Nephron (organoid): ENCODE measurements at regions not wholly inside any gene's neighbourhood (a gene's known extent, or its start where the extent isn't known, plus 50 kb on each side); places are given as distances from the start of the nearest gene placed in this dataset.

Experiments
- H3K27ac Mint-ChIP-seq, 3 experiments: 2 replicates each; pipeline ENCODE4 v1.8.0; 2020; ENCODE audit warnings: mixed read lengths in 3 of 3, mild to moderate bottlenecking in 2 of 3, moderate library complexity in 1 of 3
- H3K27me3 Mint-ChIP-seq: 2 replicates; pipeline ENCODE4 v1.8.0; 2021; ENCODE audit warnings: low read depth, mild to moderate bottlenecking, moderate library complexity, mixed read lengths
- H3K36me3 Mint-ChIP-seq: 2 replicates; pipeline ENCODE4 v1.8.0; 2020; ENCODE audit warnings: low read depth, mixed read lengths
- H3K4me1 Mint-ChIP-seq: 2 replicates; pipeline ENCODE4 v1.8.0; 2020; ENCODE audit warnings: mixed read lengths
- H3K4me3 Mint-ChIP-seq, 3 experiments: 2 replicates each; pipeline ENCODE4 v1.8.0; 2020; ENCODE audit warnings: mild to moderate bottlenecking in 3 of 3, mixed read lengths in 3 of 3, moderate library complexity in 2 of 3
- H3K9me3 Mint-ChIP-seq: 2 replicates; pipeline ENCODE4 v1.8.0; 2020; ENCODE audit warnings: mixed read lengths
- TF ChIP-seq, protein P1 (sequence below), 3 experiments: fragments of 200-600 bp; sonication (generic); IDR thresholded peaks; one replicate each; pipeline ENCODE4 v1.5.0; 2021; ENCODE audit warnings: antibody characterized with exemption in 3 of 3; ENCODE audit not compliant: unreplicated experiment in 3 of 3

- peaks cover 10% of the 10 kb centered on the region for H3K27me3 Mint-ChIP-seq
Measured at GRCh38 chr14:99339551-99339950, 67.6 kb upstream of the BCL11B start.

GRCh38 chr14:99338313-99338712, 66.3 kb upstream of the BCL11B start:
- H3K27me3 Mint-ChIP-seq, result peaks cover 16% of the 10 kb centered on the region
- no peak overlapping the region for H3K4me3 Mint-ChIP-seq
- peaks cover 6% of the 10 kb centered on the region for H3K9me3 Mint-ChIP-seq
- TF ChIP-seq, protein P1, sequence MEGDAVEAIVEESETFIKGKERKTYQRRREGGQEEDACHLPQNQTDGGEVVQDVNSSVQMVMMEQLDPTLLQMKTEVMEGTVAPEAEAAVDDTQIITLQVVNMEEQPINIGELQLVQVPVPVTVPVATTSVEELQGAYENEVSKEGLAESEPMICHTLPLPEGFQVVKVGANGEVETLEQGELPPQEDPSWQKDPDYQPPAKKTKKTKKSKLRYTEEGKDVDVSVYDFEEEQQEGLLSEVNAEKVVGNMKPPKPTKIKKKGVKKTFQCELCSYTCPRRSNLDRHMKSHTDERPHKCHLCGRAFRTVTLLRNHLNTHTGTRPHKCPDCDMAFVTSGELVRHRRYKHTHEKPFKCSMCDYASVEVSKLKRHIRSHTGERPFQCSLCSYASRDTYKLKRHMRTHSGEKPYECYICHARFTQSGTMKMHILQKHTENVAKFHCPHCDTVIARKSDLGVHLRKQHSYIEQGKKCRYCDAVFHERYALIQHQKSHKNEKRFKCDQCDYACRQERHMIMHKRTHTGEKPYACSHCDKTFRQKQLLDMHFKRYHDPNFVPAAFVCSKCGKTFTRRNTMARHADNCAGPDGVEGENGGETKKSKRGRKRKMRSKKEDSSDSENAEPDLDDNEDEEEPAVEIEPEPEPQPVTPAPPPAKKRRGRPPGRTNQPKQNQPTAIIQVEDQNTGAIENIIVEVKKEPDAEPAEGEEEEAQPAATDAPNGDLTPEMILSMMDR (IDR thresholded peaks at IDR 0.05; ENCODE audit: unreplicated experiment in 3 of 3), result no peak
- peaks cover 5% of the 10 kb centered on the region for H3K4me1 Mint-ChIP-seq
- no peaks in the 10 kb centered on the region for H3K36me3 Mint-ChIP-seq
- no peak overlapping the region for H3K27ac Mint-ChIP-seq

More at GRCh38 chr14:99339551-99339950, 67.6 kb upstream of the BCL11B start:
- no peak overlapping the region for H3K27ac Mint-ChIP-seq
- no peaks in the 10 kb centered on the region for H3K4me1 Mint-ChIP-seq
- no peaks in the 10 kb centered on the region for H3K36me3 Mint-ChIP-seq
- H3K4me3 Mint-ChIP-seq, result no peak overlapping the region
- TF ChIP-seq, protein P1 (IDR thresholded peaks at IDR 0.05; ENCODE audit: unreplicated experiment in 3 of 3), result no peak
- peaks cover 6% of the 10 kb centered on the region for H3K9me3 Mint-ChIP-seq

- TF ChIP-seq, protein P1 (IDR thresholded peaks at IDR 0.05; ENCODE audit: unreplicated experiment in 3 of 3), result no peak
- Mint-ChIP-seq H3K36me3 (no peaks in the 10 kb centered on the region), H3K4me1 (peaks cover 15% of the 10 kb centered on the region), H3K9me3 (peaks cover 2% of the 10 kb centered on the region), H3K27ac (no peak overlapping the region), H3K27me3 (peaks cover 29% of the 10 kb centered on the region), H3K4me3 (no peak overlapping the region)
Measured at GRCh38 chr14:99333841-99334635, 62.0 kb upstream of the BCL11B start.

GRCh38 chr14:99333214-99333613, 61.2 kb upstream of the BCL11B start:
- H3K27ac Mint-ChIP-seq, result no peak overlapping the region
- H3K9me3 Mint-ChIP-seq, result no peaks in the 10 kb centered on the region
- TF ChIP-seq, protein P1 (IDR thresholded peaks at IDR 0.05; ENCODE audit: unreplicated experiment in 3 of 3), result no peak
- peaks cover 33% of the 10 kb centered on the region for H3K27me3 Mint-ChIP-seq
- H3K4me3 Mint-ChIP-seq, result no peak overlapping the region
- peaks cover 15% of the 10 kb centered on the region for H3K4me1 Mint-ChIP-seq
- no peaks in the 10 kb centered on the region for H3K36me3 Mint-ChIP-seq

DNA sequence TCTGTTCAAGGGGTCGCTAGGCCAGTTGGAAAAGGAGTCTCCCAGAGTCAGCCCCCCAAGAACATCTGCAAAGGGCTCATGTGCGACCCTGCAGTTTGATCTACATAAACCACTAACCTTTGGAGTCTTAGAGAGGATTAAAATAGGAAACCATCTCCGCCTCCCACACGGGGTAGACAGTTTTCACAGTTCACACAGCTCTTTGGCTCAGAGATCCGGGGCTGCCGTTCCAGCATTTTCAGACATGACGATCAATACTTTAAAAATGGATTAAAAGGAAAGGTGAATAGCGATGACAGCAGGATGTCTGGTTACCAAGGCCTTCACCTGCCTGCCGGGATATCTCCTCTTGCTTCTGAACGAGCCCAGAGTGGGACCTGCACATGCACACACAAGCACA, 59.8 kb upstream of the BCL11B start:
- H3K27me3 Mint-ChIP-seq, result peaks cover 46% of the 10 kb centered on the region
- H3K27ac Mint-ChIP-seq, result peak overlapping the region in 2 of 3 experiments; percentile 12 to 61
- no peak overlapping the region for H3K4me3 Mint-ChIP-seq
- H3K36me3 Mint-ChIP-seq, result no peaks in the 10 kb centered on the region
- no peaks in the 10 kb centered on the region for H3K9me3 Mint-ChIP-seq
- TF ChIP-seq, protein P1 (IDR thresholded peaks at IDR 0.05; ENCODE audit: unreplicated experiment in 3 of 3), result no peak
- H3K4me1 Mint-ChIP-seq, result peaks cover 24% of the 10 kb centered on the region
